Activated CD8-positive, alpha-beta T cell treated with anti-CD3 and anti-CD28 coated beads, Interleukin-2, amount 10 ng/mL, durations not matched to agents 7 days and 5 days (primary cell): ENCODE measurements at regions not wholly inside any gene's neighbourhood (a gene's known extent, or its start where the extent isn't known, plus 50 kb on each side); places are given as distances from the start of the nearest gene placed in this dataset.

Experiments
- ATAC-seq: fragments of 150-1000 bp; cut with Tn5 transposase; one replicate; pipeline ENCODE4 v1.10.0; 2021; ENCODE audit warnings: moderate library complexity
- CTCF ChIA-PET: fragments of 350-600 bp; sonication (Branson Sonifier 250); formaldehyde crosslinking; loops from one replicate; lab custom pipeline; 2021; ENCODE audit warnings: antibody characterized with exemption; lab: Charles Lee
- POLR2A ChIA-PET: fragments of 350-600 bp; sonication (Branson Sonifier 250); formaldehyde crosslinking; loops from one replicate; lab custom pipeline; 2021; ENCODE audit warnings: antibody characterized with exemption; lab: Charles Lee
- DNase-seq: peaks from one replicate; pipeline ENCODE4 v3.0.0-alpha.2; 2020
- H3K27ac Mint-ChIP-seq: one replicate; pipeline ENCODE4 v1.8.0; 2021; ENCODE audit warnings: mild to moderate bottlenecking, mixed read lengths
- H3K27me3 Mint-ChIP-seq: one replicate; pipeline ENCODE4 v1.8.0; 2021; ENCODE audit warnings: low read depth, mixed read lengths
- H3K36me3 Mint-ChIP-seq: one replicate; pipeline ENCODE4 v1.8.0; 2021; ENCODE audit warnings: low read depth, mixed read lengths
- H3K4me1 Mint-ChIP-seq: one replicate; pipeline ENCODE4 v1.8.0; 2021; ENCODE audit warnings: low read depth, mixed read lengths
- H3K4me3 Mint-ChIP-seq: one replicate; pipeline ENCODE4 v1.8.0; 2021; ENCODE audit warnings: mild to moderate bottlenecking, mixed read lengths
- H3K9me3 Mint-ChIP-seq: one replicate; pipeline ENCODE4 v1.8.0; 2022; ENCODE audit warnings: mixed read lengths; ENCODE audit not compliant: insufficient read depth

DNA sequence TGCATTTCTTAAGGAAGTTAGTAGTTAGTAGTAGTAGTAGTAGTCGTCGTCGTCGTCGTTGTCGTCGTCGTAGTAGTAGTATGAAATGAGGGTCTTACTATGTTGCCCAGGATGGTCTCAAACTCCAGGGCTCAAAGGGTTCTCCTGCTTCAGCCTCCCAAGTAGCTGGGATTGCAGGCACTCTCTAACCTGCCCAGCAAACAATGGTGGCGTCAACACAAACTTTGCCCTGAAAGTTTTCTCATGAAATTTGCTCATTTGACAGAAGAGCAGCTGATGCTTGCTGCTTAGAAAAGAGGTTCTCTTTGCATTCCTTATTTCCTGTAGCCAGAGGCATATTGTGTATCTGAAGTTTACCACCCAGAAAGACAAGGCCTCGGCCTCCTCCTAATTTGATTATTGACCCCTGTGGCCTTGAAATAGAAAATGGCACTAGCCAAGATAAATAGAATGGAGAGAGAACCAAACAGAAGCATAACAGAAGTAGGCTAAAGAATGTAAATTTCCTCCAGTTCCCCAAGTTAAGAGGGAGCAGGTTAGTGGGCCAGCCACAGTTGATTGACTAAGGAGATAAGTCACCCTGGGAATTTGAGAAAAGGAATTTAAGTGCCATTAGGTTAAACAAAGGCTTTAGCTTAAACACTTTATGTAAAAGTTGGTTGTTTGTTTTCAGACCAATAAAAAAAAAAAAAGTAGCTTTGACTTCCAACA is 166.2 kb upstream of the ROBO2 start:
- Mint-ChIP-seq H3K27me3 (no peaks in the 10 kb centered on the region), H3K9me3 (peaks cover 16% of the 10 kb centered on the region), H3K36me3 (no peaks in the 10 kb centered on the region), H3K4me1 (no peaks in the 10 kb centered on the region), H3K4me3 (no peak overlapping the region), H3K27ac (no peak overlapping the region)
- ATAC-seq = no peak
- POLR2A ChIA-PET = no interaction called here
- no peak for DNase-seq
- CTCF ChIA-PET = no interaction called here

DNA sequence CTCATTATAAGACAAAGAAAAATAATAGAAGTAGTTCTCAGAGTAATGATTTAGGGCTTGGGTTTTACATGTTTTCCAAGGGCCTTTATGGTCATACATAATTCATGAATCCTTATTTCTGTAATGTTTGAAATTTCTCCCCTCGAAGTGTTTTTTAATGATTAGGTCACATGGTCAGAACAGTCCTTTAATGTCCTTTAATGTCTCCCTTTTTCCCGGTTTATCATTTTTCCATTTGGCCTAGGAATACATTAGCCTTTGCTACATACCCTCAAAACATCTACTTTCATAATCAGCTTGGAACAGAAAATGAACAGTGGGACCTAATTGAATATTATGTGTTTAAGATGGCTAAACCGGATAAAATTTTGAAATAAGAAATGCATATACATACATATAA is 159.9 kb upstream of the ROBO2 start:
- ChIA-PET POLR2A (no interaction called here), CTCF (no interaction called here)
- no peak for ATAC-seq
- Mint-ChIP-seq H3K36me3 (no peaks in the 10 kb centered on the region), H3K27me3 (no peaks in the 10 kb centered on the region), H3K9me3 (no peaks in the 10 kb centered on the region), H3K27ac (no peak overlapping the region), H3K4me3 (no peak overlapping the region), H3K4me1 (no peaks in the 10 kb centered on the region)
- DNase-seq = no peak

DNA sequence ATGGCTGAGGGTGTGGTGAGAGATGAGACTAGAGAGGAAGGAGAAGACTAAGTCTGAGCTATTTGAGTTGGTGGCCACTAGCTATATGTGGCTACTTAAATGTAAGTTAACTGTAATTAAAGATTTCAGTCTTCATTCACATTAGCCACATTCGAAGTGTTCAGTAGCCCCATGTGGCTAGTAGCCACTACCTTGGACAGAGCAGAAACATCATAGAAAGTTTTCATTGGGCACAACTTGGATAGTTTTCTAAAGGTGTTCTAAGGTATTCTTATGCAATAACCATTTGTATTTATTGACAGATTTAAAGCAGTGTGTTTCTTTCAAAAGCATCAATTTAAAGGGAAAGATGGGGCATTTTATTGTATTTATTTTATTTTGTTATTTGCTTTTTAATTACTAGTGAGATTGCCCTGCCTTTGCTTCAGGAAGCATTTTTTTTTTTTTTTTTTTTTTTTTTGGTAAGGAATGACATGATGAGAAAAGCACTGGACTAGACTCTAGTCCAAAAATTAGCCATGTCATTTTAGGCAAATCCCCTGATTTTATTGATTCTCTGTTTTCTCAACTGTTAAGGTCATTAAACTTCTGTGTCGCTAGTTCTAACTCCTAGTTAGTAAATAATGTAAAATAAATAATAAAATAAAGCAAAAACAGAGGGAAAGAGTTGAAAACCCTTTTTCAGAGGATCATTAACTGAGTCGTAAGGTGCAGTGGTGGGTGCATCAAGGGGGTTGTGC is 153.0 kb upstream of the ROBO2 start:
- H3K27ac Mint-ChIP-seq = no peak overlapping the region
- DNase-seq (no peak), ATAC-seq (no peak)
- no peak overlapping the region for H3K4me3 Mint-ChIP-seq
- no peaks in the 10 kb centered on the region for H3K27me3 Mint-ChIP-seq
- H3K9me3 Mint-ChIP-seq = no peaks in the 10 kb centered on the region
- H3K4me1 Mint-ChIP-seq = no peaks in the 10 kb centered on the region
- ChIA-PET CTCF (no interaction called here), POLR2A (no interaction called here)
- H3K36me3 Mint-ChIP-seq = no peaks in the 10 kb centered on the region

DNA sequence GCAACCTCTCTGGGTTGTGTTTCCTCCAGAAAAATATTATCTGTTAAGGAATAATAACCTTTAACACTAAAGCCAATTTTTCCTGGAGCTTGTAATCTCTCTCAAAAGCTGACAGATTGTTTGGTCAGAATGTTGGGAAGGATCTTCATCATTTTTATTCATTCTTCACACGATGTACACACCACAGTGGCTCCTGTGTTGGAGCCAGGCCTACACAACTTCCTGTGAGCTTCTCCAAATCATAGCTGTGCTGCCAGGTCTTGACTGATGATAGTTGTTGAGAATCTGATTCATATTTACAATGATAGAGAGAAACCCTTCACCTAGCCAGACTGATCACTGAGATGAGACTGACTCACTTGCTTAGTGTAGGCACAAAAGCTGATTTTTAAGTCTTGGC is 151.0 kb upstream of the ROBO2 start:
- ChIA-PET CTCF (no interaction called here), POLR2A (no interaction called here)
- Mint-ChIP-seq H3K4me3 (no peak overlapping the region), H3K9me3 (no peaks in the 10 kb centered on the region), H3K4me1 (no peaks in the 10 kb centered on the region), H3K27ac (no peak overlapping the region), H3K36me3 (no peaks in the 10 kb centered on the region), H3K27me3 (no peaks in the 10 kb centered on the region)
- DNase-seq (no peak), ATAC-seq (no peak)

DNA sequence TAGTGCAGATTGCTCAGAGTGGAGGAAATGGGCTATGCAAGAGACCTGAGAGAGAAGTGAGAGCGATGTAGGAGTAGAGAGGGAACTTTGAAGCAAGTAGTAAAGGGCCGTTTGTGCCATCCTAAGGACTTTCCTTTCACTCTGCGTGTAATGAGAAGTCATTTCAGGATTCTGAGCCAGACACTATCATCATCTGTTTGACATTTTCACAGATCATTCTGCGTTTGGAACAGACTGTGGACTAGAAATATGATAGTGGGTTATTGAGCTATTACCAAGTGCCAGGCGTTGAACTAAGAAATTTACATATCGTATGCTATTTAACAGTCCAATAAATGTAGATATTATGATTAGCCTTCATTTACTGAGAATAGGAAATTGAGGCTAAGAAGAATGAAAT is 150.0 kb upstream of the ROBO2 start:
- no peaks in the 10 kb centered on the region for H3K36me3 Mint-ChIP-seq
- no peaks in the 10 kb centered on the region for H3K27me3 Mint-ChIP-seq
- no peak for ATAC-seq
- CTCF ChIA-PET = no interaction called here
- no peak overlapping the region for H3K27ac Mint-ChIP-seq
- DNase-seq = no peak
- no peak overlapping the region for H3K4me3 Mint-ChIP-seq
- POLR2A ChIA-PET = no interaction called here
- H3K4me1 Mint-ChIP-seq = no peaks in the 10 kb centered on the region
- no peaks in the 10 kb centered on the region for H3K9me3 Mint-ChIP-seq

DNA sequence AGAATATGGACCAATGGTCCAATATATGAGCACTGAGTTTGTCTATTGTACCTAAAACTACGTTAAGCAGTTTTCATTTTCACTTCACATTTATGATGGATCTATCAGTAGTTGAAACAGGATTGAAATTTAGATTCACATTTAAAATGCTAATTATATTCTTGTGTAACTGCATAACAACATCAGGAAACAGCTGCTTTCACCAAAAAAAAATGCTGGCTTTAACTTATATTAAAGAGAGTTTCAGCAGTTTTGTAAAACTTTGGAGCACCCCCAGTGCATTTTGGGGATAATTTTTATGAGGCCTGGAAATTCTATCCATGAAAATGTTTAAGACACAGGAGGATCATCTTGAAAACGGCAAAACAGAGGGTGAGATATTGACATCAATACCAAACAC is 142.8 kb upstream of the ROBO2 start:
- ChIA-PET POLR2A (no interaction called here), CTCF (no interaction called here)
- Mint-ChIP-seq H3K27me3 (no peaks in the 10 kb centered on the region), H3K9me3 (peaks cover 13% of the 10 kb centered on the region), H3K36me3 (no peaks in the 10 kb centered on the region), H3K4me1 (no peaks in the 10 kb centered on the region), H3K4me3 (no peak overlapping the region), H3K27ac (no peak overlapping the region)
- ATAC-seq = no peak
- no peak for DNase-seq

DNA sequence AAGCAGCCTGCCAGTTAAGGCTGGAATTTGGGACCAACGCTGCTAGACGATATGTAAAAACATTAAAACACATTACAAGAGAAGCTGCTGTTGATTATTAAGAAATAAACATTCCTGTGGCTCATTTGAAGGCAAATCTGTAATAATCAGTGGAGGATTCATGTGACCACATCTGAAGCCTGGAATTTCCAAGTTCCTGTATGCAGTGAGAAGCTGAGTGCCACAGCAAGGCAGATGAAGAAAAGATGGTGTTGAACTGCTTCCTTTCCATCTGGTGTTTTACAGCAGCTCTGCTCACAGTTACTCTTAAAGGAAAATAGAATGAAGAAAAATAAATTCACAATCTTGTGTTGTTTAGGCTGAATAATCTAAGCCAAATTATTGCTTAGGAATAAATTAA is 139.3 kb upstream of the ROBO2 start:
- peaks cover 15% of the 10 kb centered on the region for H3K9me3 Mint-ChIP-seq
- H3K27ac Mint-ChIP-seq = no peak overlapping the region
- no peak for DNase-seq
- POLR2A ChIA-PET = no interaction called here
- no peaks in the 10 kb centered on the region for H3K4me1 Mint-ChIP-seq
- ATAC-seq = no peak
- H3K27me3 Mint-ChIP-seq = no peaks in the 10 kb centered on the region
- CTCF ChIA-PET = interaction anchor here (0.7 kb wide), 1 partner anchor 9 kb away, joined by 3 read pairs; no protein-coding TSS in a partner anchor
- no peaks in the 10 kb centered on the region for H3K36me3 Mint-ChIP-seq
- no peak overlapping the region for H3K4me3 Mint-ChIP-seq

DNA sequence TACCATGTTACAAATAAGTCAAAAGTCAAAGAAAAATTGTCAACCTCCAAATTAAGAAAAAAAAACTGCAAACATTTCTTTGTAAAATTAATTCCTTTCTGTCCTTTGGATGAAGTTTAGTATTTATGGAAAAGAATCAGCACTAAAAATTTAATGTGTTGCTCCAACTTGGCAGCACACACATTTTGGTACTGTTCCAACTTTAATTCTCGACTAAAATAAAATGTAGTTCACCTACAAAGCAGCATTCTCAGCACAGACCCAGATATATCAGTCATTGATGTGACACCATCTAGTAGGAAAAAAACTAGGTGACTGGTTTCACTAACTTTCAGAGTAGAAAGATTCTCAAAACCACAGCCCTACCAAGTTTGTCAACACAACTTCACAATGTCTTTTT is 131.7 kb upstream of the ROBO2 start:
- Mint-ChIP-seq H3K36me3 (no peaks in the 10 kb centered on the region), H3K27ac (no peak overlapping the region), H3K4me1 (no peaks in the 10 kb centered on the region), H3K4me3 (no peak overlapping the region), H3K27me3 (no peaks in the 10 kb centered on the region), H3K9me3 (peaks cover 15% of the 10 kb centered on the region)
- DNase-seq = no peak
- POLR2A ChIA-PET = no interaction called here
- ATAC-seq = no peak
- CTCF ChIA-PET = no interaction called here

DNA sequence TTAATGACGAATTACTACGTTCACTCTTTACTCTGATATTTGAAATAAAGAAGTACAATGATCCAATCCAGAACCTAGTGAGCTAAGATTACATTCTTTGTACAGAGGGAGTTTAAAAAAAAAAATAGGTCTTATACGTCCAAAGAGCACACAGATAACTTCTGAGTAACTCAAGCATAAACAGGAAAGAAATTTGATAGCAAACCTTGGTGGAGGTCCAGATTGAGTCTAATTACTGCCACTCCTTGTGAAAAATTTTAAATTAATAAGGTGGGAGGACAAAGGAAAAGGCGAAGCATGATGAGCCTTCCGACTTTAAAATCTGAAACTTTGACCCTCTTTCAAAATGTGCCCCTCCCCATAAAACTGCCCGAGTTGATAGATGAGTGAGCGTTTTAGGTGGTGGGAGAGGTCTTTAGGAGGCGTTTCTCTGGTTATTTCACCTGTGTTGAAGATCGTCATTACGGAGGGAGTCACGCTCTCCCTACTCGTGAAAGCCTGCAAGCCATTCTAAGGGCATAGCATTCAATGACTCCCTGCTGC is 127.0 kb upstream of the ROBO2 start:
- Mint-ChIP-seq H3K9me3 (peaks cover 10% of the 10 kb centered on the region), H3K27me3 (no peaks in the 10 kb centered on the region), H3K36me3 (no peaks in the 10 kb centered on the region), H3K4me3 (no peak overlapping the region), H3K4me1 (no peaks in the 10 kb centered on the region), H3K27ac (no peak overlapping the region)
- ChIA-PET POLR2A (no interaction called here), CTCF (no interaction called here)
- DNase-seq = no peak
- no peak for ATAC-seq

DNA sequence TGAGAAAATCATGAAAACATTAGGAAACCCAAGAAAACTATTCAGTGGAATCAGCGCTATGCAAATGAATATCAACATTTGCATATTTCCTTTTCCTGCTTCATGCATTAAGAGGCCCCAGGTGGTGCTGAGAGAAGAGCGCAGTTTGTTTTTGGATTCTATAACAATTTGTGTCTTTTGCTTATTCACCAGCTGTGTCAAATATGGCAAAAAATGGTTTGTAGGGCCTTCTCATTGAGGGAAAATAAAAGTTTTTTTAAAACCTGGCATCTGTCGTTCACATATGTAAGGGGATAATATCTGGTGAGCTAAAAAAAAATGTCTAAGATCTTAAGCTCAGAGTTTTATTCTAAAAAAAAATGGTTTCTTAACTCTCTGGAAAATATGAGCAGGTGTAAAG is 122.5 kb upstream of the ROBO2 start:
- Mint-ChIP-seq H3K9me3 (peaks cover 4% of the 10 kb centered on the region), H3K27me3 (no peaks in the 10 kb centered on the region), H3K27ac (no peak overlapping the region), H3K4me1 (no peaks in the 10 kb centered on the region), H3K4me3 (no peak overlapping the region), H3K36me3 (no peaks in the 10 kb centered on the region)
- DNase-seq = no peak
- CTCF ChIA-PET = no interaction called here
- POLR2A ChIA-PET = no interaction called here
- no peak for ATAC-seq

DNA sequence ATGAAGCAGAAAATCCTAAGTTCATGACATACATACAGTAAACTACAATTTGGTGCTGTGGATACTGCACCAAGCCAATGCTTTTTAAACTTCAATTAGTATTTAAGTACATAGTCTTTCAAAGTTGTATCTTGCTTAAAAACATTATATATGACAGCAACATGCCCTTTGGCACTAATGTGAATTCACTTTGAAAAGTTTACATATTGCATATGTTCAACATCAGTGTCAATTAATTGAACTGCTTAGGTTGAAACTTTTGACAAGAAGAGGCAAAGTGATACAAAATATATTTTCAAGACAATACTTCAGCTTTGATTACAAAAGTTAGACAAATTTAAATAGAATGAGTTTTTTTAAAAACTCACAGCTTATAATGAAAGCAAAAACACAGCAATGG is 119.4 kb upstream of the ROBO2 start:
- Mint-ChIP-seq H3K9me3 (peaks cover 8% of the 10 kb centered on the region), H3K36me3 (no peaks in the 10 kb centered on the region), H3K4me3 (no peak overlapping the region), H3K27ac (no peak overlapping the region), H3K27me3 (no peaks in the 10 kb centered on the region), H3K4me1 (no peaks in the 10 kb centered on the region)
- DNase-seq (no peak), ATAC-seq (no peak)
- POLR2A ChIA-PET = no interaction called here
- CTCF ChIA-PET = no interaction called here

DNA sequence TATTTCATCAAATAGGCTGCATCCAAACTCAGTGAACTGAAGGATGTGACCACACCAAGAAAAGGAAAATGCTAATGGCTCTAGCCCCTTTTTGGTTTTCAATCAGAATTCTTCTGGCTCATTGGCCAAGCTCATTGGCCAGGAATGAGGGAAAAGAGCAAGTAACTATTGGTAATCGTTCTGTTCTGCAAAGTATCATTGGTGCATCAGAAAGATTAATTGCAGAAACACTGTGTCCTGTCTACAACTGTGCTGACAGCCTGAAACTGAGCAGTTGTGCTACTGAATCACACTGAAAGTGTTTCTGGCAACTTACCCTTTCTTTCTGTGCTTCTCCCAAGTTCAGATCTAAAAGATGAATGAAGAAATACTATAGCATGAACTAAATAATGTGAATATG is 116.4 kb upstream of the ROBO2 start:
- Mint-ChIP-seq H3K4me3 (no peak overlapping the region), H3K27ac (no peak overlapping the region), H3K27me3 (no peaks in the 10 kb centered on the region), H3K9me3 (peaks cover 19% of the 10 kb centered on the region), H3K36me3 (no peaks in the 10 kb centered on the region), H3K4me1 (no peaks in the 10 kb centered on the region)
- DNase-seq = no peak
- ChIA-PET POLR2A (no interaction called here), CTCF (no interaction called here)
- no peak for ATAC-seq
